Stomach (tissue), 8 donors: ENCODE measurements at regions not wholly inside any gene's neighbourhood (a gene's known extent, or its start where the extent isn't known, plus 50 kb on each side); places are given as distances from the start of the nearest gene placed in this dataset.

Experiments
- DNase-seq, 2 donors: peaks; one replicate each; pipeline versions ENCODE4 v3.0.0 to v3.0.0-alpha.2; 2013 to 2019
- H3K27ac ChIP-seq, 5 donors: fragments of 200-600 bp in 4 of 5; sonication (generic) in 4 of 5; one replicate each; pipeline ENCODE4 v1.5.1; 2013 to 2019; ENCODE audit warnings: mild to moderate bottlenecking in 1 of 5, moderate library complexity in 1 of 5
- H3K27me3 ChIP-seq, 3 donors: fragments of 200-600 bp; sonication (generic); one replicate each; pipeline ENCODE4 v1.5.1; 2017 to 2019; ENCODE audit warnings: mixed run types in 1 of 3
- H3K36me3 ChIP-seq, 4 donors: fragments of 200-600 bp; sonication (generic); 1 replicate in 3 of 4; 2 replicates in 1 of 4; pipeline ENCODE4 v1.5.1; 2016 to 2019
- H3K4me1 ChIP-seq, 4 donors: fragments of 200-600 bp; sonication (generic); one replicate each; pipeline ENCODE4 v1.5.1; 2016 to 2019
- H3K4me3 ChIP-seq, 4 donors: fragments of 200-600 bp; sonication (generic) in 3 of 4; one replicate each; pipeline ENCODE4 v1.5.1; 2016 to 2019; ENCODE audit warnings: mild to moderate bottlenecking in 1 of 4
- H3K9me3 ChIP-seq, 4 donors: fragments of 200-600 bp; sonication (generic); one replicate each; pipeline ENCODE4 v1.5.1; 2016 to 2019
- EP300 ChIP-seq: sonication (generic); formaldehyde crosslinking; IDR thresholded peaks from one replicate; pipeline ENCODE4 v1.6.1; 2017; ENCODE audit warnings: antibody characterized with exemption
- POLR2A ChIP-seq, 4 donors: fragments of 450-650 bp; IDR thresholded peaks; one replicate each; pipeline ENCODE4 v1.6.1; 2016; ENCODE audit warnings: antibody characterized with exemption in 4 of 4, control low read depth in 2 of 4, mild to moderate bottlenecking in 1 of 4, moderate library complexity in 1 of 4
- POLR2AphosphoS5 ChIP-seq, 3 donors: sonication (generic); formaldehyde crosslinking; IDR thresholded peaks; one replicate each; pipeline ENCODE4 v1.6.1; 2016; ENCODE audit warnings: antibody characterized with exemption in 3 of 3
- WGBS, 5 donors: extraction: QIAGEN DNeasy Blood & Tissue Kit in 3 of 5; methylation state at CpG; one replicate each; pipeline versions ENCODE4 v1.1.5 to v1.1.7; 2013 to 2018; 5-methylcytosine and 5-hydroxymethylcytosine counted together
- intact Hi-C: fragments of 100-400 bp; cut with DNase I; formaldehyde crosslinking; loops from one replicate; pipeline ENCODE4 v1.15.1; 2023; ENCODE audit warnings: low total_unique reads
- TF ChIP-seq, protein P1 (sequence below), 7 experiments: fragments of 450-650 bp in 4 of 7; fragments of 200-600 bp in 3 of 7; sonication (generic) in 3 of 7; IDR thresholded peaks; one replicate each; pipeline ENCODE4 v1.5.1; 2016 to 2019; ENCODE audit warnings: antibody characterized with exemption in 7 of 7, control low read depth in 2 of 7, mild to moderate bottlenecking in 1 of 7
- donor health status: healthy with polysubstance abuse.
- donor health status: Bipolar disorder and iron deficiency.
- donor health status: healthy.

- DNase-seq = no peak
- no peaks in the 10 kb centered on the region for H3K36me3 ChIP-seq
- no peaks in the 10 kb centered on the region for H3K4me1 ChIP-seq
- WGBS, 5 donors = 90 to 95% (median 93%) methylated on average over 9 of the region's 9 CpGs
- intact Hi-C loops = no loop called here
- H3K9me3 ChIP-seq = no peaks in the 10 kb centered on the region
- H3K4me3 ChIP-seq = no peak overlapping the region
- no peak overlapping the region for H3K27ac ChIP-seq
- no peaks in the 10 kb centered on the region for H3K27me3 ChIP-seq
- TF ChIP-seq EP300 = no peak
Observed at GRCh38 chr12:4088451-4088850, 185.1 kb upstream of the CCND2 start.

DNA sequence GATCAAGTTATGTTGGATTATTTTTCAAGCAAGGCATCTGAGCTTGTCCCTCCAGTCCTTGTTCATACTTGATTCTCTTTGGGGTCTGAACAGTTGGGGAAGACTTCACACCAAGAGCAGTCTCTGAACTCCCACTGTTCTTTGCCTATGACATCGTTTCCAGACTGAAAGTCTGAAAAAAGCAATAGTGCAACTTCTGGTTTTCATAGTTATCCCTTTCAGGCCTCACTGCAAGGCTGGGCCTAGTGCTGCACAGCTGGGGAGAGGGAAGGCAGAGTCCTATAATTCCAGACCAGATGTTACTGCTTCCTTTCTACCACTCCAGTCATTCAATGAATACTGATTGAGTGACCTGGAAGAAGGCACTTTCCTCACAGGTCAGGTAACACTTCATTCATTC is 187.1 kb upstream of the CCND2 start:
- no peaks in the 10 kb centered on the region for H3K27me3 ChIP-seq
- H3K4me3 ChIP-seq = no peak overlapping the region
- no peak overlapping the region for H3K27ac ChIP-seq
- intact Hi-C loops = no loop called here
- no peaks in the 10 kb centered on the region for H3K4me1 ChIP-seq
- TF ChIP-seq EP300 (no peak), POLR2A (IDR thresholded peaks at IDR 0.05) (no peak), POLR2AphosphoS5 (IDR thresholded peaks at IDR 0.05) (no peak)
- TF ChIP-seq, protein P1, sequence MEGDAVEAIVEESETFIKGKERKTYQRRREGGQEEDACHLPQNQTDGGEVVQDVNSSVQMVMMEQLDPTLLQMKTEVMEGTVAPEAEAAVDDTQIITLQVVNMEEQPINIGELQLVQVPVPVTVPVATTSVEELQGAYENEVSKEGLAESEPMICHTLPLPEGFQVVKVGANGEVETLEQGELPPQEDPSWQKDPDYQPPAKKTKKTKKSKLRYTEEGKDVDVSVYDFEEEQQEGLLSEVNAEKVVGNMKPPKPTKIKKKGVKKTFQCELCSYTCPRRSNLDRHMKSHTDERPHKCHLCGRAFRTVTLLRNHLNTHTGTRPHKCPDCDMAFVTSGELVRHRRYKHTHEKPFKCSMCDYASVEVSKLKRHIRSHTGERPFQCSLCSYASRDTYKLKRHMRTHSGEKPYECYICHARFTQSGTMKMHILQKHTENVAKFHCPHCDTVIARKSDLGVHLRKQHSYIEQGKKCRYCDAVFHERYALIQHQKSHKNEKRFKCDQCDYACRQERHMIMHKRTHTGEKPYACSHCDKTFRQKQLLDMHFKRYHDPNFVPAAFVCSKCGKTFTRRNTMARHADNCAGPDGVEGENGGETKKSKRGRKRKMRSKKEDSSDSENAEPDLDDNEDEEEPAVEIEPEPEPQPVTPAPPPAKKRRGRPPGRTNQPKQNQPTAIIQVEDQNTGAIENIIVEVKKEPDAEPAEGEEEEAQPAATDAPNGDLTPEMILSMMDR (IDR thresholded peaks at IDR 0.05) = no peak
- DNase-seq = peak in 1 of 2 donors; percentile 28
- H3K9me3 ChIP-seq = no peaks in the 10 kb centered on the region
- 38 to 58% (median 53%) methylated on average over 1 of the region's 1 CpG for WGBS, 5 donors
- no peaks in the 10 kb centered on the region for H3K36me3 ChIP-seq

GRCh38 chr12:4084573-4084972 is 189.0 kb upstream of the CCND2 start:
- DNase-seq = peak in 1 of 2 donors; percentile 52
- Histone ChIP-seq H3K9me3 (no peaks in the 10 kb centered on the region), H3K4me1 (no peaks in the 10 kb centered on the region), H3K4me3 (no peak overlapping the region), H3K27ac (no peak overlapping the region), H3K27me3 (no peaks in the 10 kb centered on the region), H3K36me3 (no peaks in the 10 kb centered on the region)
- WGBS, 5 donors = 58 to 82% (median 70%) methylated on average over 5 to 8 of the region's 8 CpGs
- intact Hi-C loops = no loop called here
- TF ChIP-seq EP300 = no peak
- no peak for TF ChIP-seq POLR2A (IDR thresholded peaks at IDR 0.05)
- TF ChIP-seq, protein P1 (IDR thresholded peaks at IDR 0.05) = no peak
- no peak for TF ChIP-seq POLR2AphosphoS5 (IDR thresholded peaks at IDR 0.05)

GRCh38 chr12:4082809-4083403 is 190.7 kb upstream of the CCND2 start:
- Histone ChIP-seq H3K4me1 (no peaks in the 10 kb centered on the region), H3K36me3 (no peaks in the 10 kb centered on the region), H3K4me3 (no peak overlapping the region), H3K27ac (no peak overlapping the region), H3K9me3 (no peaks in the 10 kb centered on the region), H3K27me3 (no peaks in the 10 kb centered on the region)
- intact Hi-C loops = no loop called here
- TF ChIP-seq POLR2A (IDR thresholded peaks at IDR 0.05) (no peak), POLR2AphosphoS5 (IDR thresholded peaks at IDR 0.05) (no peak), EP300 (no peak)
- TF ChIP-seq, protein P1 (IDR thresholded peaks at IDR 0.05) = no peak
- peak in 1 of 2 donors; percentile 30 for DNase-seq
- 35 to 51% (median 37%) methylated on average over 12 to 13 of the region's 13 CpGs for whole genome bisulfite sequencing, 5 donors

DNA sequence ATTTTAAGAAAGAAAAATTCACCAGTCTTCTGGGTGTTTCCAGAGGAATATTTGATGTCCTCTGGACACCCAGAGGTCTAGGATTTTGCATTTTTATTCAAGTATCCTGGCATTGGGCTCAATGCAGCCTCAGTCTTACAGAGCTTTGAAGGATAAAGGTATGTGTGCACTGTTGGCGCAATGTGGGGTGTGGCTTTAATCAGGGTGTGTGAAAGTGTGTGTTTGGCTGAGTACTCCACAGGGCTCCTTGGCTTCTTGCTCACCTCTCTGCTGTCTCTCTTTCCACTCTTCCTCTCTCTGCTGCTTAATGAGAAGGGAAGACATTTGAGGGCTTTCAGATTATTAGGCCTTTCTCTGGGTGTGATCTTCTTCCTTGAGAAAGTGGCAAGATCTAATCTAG is 193.3 kb upstream of the CCND2 start:
- no peak overlapping the region for H3K4me3 ChIP-seq
- intact Hi-C loops = no loop called here
- H3K36me3 ChIP-seq = no peaks in the 10 kb centered on the region
- H3K27ac ChIP-seq = no peak overlapping the region
- no peak for TF ChIP-seq EP300
- no peak for TF ChIP-seq POLR2A (IDR thresholded peaks at IDR 0.05)
- no peak for TF ChIP-seq POLR2AphosphoS5 (IDR thresholded peaks at IDR 0.05)
- TF ChIP-seq, protein P1 (IDR thresholded peaks at IDR 0.05) = no peak
- 58 to 79% (median 65%) methylated on average over 1 of the region's 1 CpG for WGBS, 5 donors
- no peaks in the 10 kb centered on the region for H3K27me3 ChIP-seq
- H3K9me3 ChIP-seq = peaks cover 0 to 3% (median 0%) of the 10 kb centered on the region in 4 donors
- no peaks in the 10 kb centered on the region for H3K4me1 ChIP-seq
- peak in 1 of 2 donors; percentile 32 for DNase-seq
